Hematopoietic multipotent progenitor cell treated with erythropoietin and hydrocortisone succinate and interleukin-3 and kit ligand, for 15 days (in vitro differentiated cells): ENCODE measurements at regions not wholly inside any gene's neighbourhood (a gene's known extent, or its start where the extent isn't known, plus 50 kb on each side); places are given as distances from the start of the nearest gene placed in this dataset.
"Not testable (repeated sequence)": the region's sequence is repeated elsewhere in the genome, so short reads cannot be mapped to it uniquely, and the experiment has no call there.

ENCODE experiments used
- DNase-seq: peaks from one replicate; pipeline ENCODE4 v3.0.0-alpha.2; 2015; ENCODE audit warnings: low spot score

DNA sequence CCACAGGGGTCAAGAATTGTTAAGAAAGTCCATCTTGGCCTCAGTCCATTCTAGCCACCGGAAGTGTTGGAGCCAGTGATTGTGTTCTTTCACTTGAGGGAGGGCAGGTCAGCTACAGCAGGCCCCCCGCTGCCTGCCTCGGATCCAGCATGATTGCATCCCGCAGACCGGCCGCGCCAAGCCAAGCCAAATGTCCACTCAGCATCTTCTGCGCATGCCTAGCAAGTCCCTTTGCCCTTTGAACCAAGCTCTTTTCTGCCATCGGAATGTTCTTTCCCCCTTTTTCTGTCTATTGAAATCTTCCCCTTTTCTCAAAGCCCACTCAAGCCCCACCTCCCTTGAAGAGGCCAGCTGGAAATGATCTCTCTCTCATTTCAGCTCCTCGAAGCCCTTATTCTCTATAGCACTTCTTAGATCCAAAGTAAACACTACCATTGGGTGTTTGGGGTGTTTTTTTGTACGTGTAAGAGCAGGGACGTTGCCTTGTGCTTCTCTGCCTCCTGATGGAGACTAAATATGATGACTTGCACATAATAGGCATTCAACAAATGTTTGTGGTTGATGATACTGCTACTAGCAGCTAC lies 147.8 kb upstream of the BCOR start:
- DNase-seq, result no peak

DNA sequence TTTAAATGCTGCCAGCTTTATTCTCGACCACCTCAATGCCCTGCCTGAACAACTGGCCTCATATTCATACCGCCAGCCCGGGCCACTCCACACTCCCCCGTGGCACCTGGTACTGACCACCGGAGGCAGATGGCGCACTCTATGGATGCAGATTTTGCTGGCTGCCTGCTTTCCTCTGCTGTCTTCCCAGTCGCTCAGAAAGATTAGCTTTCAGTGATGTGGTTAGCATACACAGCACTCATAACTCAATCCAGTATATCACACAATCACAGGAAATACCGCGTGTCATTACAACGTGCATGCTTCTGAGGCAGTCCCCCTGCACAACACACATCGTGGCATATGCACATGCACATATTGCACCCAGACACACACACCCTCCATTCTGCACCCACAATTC lies 147.2 kb upstream of the BCOR start:
- no peak for DNase-seq

GRCh38 chrX:40243755-40244515 lies 146.2 kb upstream of the BCOR start:
- no peak for DNase-seq

DNA sequence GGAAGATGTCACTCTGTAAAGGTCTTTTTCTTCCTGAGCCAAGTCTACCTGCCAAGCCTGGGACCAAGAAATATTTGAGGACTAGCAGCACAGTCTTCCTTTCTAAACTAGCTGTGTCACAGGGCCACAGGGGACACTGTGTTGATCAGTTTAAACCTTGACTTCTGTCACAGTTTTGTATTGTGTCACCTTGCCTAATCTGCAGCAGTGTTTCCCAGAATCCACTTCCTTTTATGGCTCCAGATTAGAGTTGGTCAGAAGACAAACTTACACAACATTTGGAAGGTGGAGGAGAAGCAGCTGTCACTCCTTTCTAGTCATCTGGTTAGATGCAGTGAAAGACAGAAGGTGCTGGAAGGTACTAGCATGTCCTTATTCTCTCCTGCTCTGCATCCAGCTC lies 143.1 kb upstream of the BCOR start:
- DNase-seq, result no peak

DNA sequence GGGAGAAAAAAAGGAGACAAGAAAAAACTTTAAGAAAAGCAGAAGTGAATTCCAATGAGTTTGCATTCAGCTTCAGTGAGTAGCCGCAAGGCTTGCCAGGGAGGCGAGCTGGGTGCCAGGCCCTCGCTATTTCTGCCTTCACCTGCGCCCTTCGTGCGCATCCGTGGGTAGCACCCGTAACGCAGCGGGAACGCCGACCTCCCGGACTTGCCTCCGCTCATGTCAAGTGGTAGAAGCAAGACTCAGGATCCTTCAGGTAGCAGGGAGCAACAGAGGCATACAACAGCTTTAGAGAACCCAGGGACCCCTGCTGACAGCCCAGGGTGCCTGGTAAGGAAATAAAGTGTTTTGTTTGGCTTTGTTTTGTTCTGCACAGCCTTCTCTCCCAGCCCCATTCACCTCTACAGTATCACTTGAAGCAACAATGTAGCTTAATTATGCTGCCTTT lies 140.0 kb upstream of the BCOR start:
- no peak for DNase-seq

- no peak for DNase-seq
Observed at GRCh38 chrX:40230646-40231045, 132.9 kb upstream of the BCOR start.

DNA sequence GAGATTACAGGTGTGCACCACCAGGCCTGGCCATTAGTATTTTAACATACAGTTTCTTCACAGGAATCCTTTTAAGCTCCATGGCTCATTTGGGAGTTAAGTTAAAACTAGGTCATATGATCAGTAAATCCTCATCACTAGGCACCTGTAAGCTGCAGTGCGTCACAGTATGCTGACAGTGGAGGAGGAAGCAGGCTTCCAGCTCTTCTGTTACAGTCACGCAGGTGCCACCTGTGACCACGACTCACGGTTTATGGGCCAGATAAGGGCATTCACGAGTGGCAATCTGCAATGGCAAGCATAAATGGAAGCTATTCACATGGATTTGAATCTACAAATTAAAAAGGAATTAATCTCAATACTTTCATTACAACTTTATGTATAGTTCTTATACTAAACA lies 129.4 kb upstream of the BCOR start:
- DNase-seq, result no peak

DNA sequence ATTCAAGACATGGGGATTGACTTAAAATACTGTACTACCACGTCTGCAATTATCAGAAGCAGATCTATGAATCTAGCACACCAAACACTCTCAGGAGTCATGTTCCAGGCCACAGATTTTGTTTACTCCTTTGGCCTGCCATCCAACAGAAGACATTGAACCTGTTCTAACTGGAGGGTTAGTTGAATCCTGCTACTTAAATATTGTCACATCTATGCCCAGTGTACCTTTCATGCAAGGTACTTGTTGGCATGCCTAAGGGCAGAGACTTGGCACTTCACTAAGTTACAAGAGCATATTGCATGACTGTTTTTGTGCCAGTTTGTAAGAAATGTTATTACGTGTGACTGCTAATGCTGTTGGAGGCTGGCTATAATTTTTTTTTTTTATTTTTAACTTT lies 126.9 kb upstream of the BCOR start:
- DNase-seq, result no peak

GRCh38 chrX:40222612-40223011 lies 124.9 kb upstream of the BCOR start:
- not testable (repeated sequence) for DNase-seq

GRCh38 chrX:40213092-40213491 lies 115.3 kb upstream of the BCOR start:
- DNase-seq, result no peak

- DNase-seq, result no peak
Observed at GRCh38 chrX:40209951-40210617, 112.3 kb upstream of the BCOR start.

GRCh38 chrX:40207626-40208025 lies 109.9 kb upstream of the BCOR start:
- DNase-seq, result no peak

- DNase-seq, result no peak
Observed at GRCh38 chrX:40205471-40205870, 107.7 kb upstream of the BCOR start.

GRCh38 chrX:40202456-40202855 lies 104.7 kb upstream of the BCOR start:
- DNase-seq, result no peak

GRCh38 chrX:40201329-40201885 lies 103.6 kb upstream of the BCOR start:
- DNase-seq, result no peak

GRCh38 chrX:40199704-40200103 lies 101.9 kb upstream of the BCOR start:
- DNase-seq, result no peak

- DNase-seq, result no peak
Observed at GRCh38 chrX:40197071-40197470, 99.3 kb upstream of the BCOR start.

DNA sequence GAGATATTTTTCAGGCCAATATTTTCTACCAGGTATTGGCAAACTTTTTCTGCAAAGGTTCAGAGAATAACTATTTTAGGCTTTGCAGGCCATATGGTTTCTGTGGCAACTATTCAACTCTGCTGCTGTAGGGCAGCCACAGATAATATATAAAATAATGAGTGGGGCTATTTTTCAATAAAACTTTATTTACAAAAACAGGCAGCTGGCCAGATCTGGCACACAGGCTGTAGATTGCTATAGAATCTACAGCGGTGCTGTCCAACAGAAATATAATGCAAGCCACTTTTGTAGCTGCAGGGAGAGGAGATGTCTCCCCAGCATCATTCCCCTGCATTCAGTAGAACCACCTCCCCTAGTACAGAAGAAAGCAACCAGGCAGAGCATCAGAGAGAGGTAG lies 97.6 kb upstream of the BCOR start:
- no peak for DNase-seq

DNA sequence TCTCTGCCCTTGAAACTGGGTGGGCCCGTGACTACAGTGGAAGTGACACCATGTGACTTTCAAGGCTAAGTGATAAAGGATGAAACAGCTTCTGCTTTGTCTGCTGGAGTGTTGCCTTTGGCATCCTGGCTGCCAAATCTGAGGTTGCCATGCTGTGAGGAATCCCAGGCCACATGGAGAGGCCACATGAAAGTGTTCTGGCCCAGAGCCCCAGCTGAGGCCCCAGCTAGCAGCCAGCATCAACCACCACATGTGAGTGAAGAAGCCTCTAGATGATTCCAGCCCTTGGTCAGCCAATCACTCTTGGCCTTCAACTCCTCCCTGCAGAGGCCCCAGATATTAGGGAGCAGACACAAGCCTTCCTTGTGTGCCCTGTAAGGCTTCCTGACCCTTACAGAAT lies 94.4 kb upstream of the BCOR start:
- no peak for DNase-seq

GRCh38 chrX:40189637-40190036 lies 91.9 kb upstream of the BCOR start:
- DNase-seq, result no peak

DNA sequence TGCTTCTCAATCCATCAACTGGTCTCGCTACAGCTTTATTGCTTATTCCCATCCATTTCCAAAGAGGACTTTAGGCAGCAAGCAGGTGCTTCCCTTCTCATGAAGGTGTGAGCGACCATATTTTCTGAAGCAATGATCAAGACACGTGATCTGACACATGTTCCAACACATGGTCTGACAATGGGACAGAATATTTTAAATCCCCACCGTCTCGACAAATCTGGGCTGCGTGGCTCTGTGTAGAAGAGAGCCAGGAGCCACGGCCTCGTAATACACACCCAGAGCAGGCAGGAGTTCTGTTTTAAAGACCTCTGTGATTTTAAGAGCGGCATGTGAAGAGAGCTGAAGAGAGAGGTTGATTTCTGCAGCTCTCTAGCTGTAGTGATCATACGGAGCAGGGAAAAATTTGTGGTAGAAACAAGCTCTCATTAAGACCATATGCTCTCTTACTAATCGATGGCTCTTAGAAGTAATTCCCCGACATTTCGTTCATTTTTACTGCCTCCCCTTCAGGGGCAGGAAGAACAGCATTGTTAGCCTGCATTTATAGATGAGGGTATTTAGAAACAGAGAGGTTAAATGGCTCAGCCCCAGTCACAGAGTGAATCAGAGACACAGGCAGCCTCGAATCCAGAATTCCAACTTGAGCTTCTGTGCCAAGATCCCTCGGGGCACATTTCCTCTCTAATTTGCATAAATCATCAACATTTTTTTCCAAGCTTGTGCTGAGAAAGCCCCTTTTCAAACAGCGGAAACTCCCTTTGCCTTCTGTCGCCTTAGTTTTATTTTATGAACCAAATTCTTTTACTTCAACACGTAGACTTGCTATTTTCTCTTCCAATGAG lies 91.0 kb upstream of the BCOR start:
- no peak for DNase-seq

- DNase-seq, result no peak
Observed at GRCh38 chrX:40184968-40185367, 87.2 kb upstream of the BCOR start.
